Endothelial cell of umbilical vein (primary cell): ENCODE measurements at regions not wholly inside any gene's neighbourhood (a gene's known extent, or its start where the extent isn't known, plus 50 kb on each side); places are given as distances from the start of the nearest gene placed in this dataset.

Experiments used
- BruUV-seq: library from RNA; stranded (reverse); fragments of 400-500 nt; replicated peaks from 2 replicates; lab custom pipeline; 2021; lab: Mats Ljungman, UMichigan
- CTCF ChIA-PET: fragments of 300-600, 350-600 bp; sonication (Branson Sonifier 250); formaldehyde crosslinking; loops from one replicate; lab custom pipeline; 2021; ENCODE audit warnings: antibody characterized with exemption, inconsistent platforms; lab: Charles Lee
- POLR2A ChIA-PET: fragments of 300-600, 350-600 bp; sonication (Branson Sonifier 250); formaldehyde crosslinking; loops from one replicate; lab custom pipeline; 2021; ENCODE audit warnings: antibody characterized with exemption, inconsistent platforms; lab: Charles Lee
- DNase-seq: peaks from one replicate; pipeline ENCODE4 v3.0.0-alpha.2; 2011; ENCODE audit warnings: low read depth, low spot score
- FAIRE-seq: peaks from 2 replicates; lab custom pipeline; 2011; peaks lifted over from hg19 to GRCh38; lab: Jason Lieb, UNC
- H2AFZ ChIP-seq: 2 replicates; pipeline ENCODE4 v1.6.0; 2012; ENCODE audit warnings: low read depth, low read length, control low read depth, inconsistent platforms
- H3K27ac ChIP-seq: 2 replicates; pipeline ENCODE4 v1.5.1; 2011; ENCODE audit warnings: low read depth, mild to moderate bottlenecking, control low read depth, low read length, moderate library complexity; ENCODE audit not compliant: insufficient read depth
- H3K27me3 ChIP-seq, 2 experiments: 2 replicates each; pipeline versions ENCODE4 v1.6.0 to v1.6.1; 2011; ENCODE audit warnings: low read length in 2 of 2, mixed read lengths in 1 of 2; ENCODE audit not compliant: control insufficient read depth in 2 of 2, insufficient read depth in 2 of 2
- H3K36me3 ChIP-seq, 2 experiments: 2 replicates in 1 of 2; 3 replicates in 1 of 2; pipeline ENCODE4 v1.5.1; 2011; ENCODE audit warnings: low read length in 2 of 2, mild to moderate bottlenecking in 1 of 2, moderate library complexity in 1 of 2; ENCODE audit not compliant: control insufficient read depth in 2 of 2, insufficient read depth in 2 of 2; ENCODE audit errors: extremely low read depth in 1 of 2
- H3K4me1 ChIP-seq: 3 replicates; pipeline ENCODE4 v1.5.1; 2011; ENCODE audit warnings: mild to moderate bottlenecking, low read length; ENCODE audit not compliant: control insufficient read depth, insufficient read depth; ENCODE audit errors: extremely low read depth
- H3K4me2 ChIP-seq: 2 replicates; pipeline ENCODE4 v1.6.1; 2011; ENCODE audit warnings: low read length, control low read depth, mixed read lengths; ENCODE audit not compliant: insufficient read depth
- H3K4me3 ChIP-seq, 3 experiments: fragments of 200-600 bp in 1 of 3; sonication (generic), shearing (Covaris generic) in 1 of 3; replicated peaks in 1 of 3; 2 replicates each; pipeline ENCODE4 v1.5.1; 2011 to 2016; ENCODE audit warnings: control low read depth in 3 of 3, low read length in 3 of 3, mild to moderate bottlenecking in 2 of 3, inconsistent platforms in 1 of 3, low read depth in 1 of 3, moderate library complexity in 1 of 3; ENCODE audit not compliant: insufficient read depth in 1 of 3
- H3K79me2 ChIP-seq: 2 replicates; pipeline ENCODE4 v1.6.0; 2012; ENCODE audit warnings: low read length, inconsistent platforms; ENCODE audit not compliant: control insufficient read depth, insufficient read depth
- H3K9ac ChIP-seq: replicated peaks from 2 replicates; pipeline ENCODE3; 2011; ENCODE audit warnings: low read length, control low read depth; ENCODE audit not compliant: insufficient read depth; ENCODE audit errors: extremely low read depth
- H3K9me1 ChIP-seq: replicated peaks from 3 replicates; pipeline ENCODE4 v1.6.0; 2011; ENCODE audit warnings: mild to moderate bottlenecking, low read length; ENCODE audit not compliant: control insufficient read depth, insufficient read depth; ENCODE audit errors: extremely low read depth
- H3K9me3 ChIP-seq: replicated peaks from 2 replicates; pipeline ENCODE4 v1.5.1; 2012; ENCODE audit warnings: low read length, inconsistent platforms; ENCODE audit not compliant: control insufficient read depth, insufficient read depth
- H4K20me1 ChIP-seq: replicated peaks from 2 replicates; pipeline ENCODE3; 2011; ENCODE audit warnings: mild to moderate bottlenecking, low read length; ENCODE audit not compliant: control insufficient read depth, insufficient read depth; ENCODE audit errors: extremely low read depth
- EZH2 ChIP-seq: IDR thresholded peaks from 2 replicates; pipeline ENCODE4 v1.6.1; 2012; ENCODE audit warnings: borderline replicate concordance, low read depth, mild to moderate bottlenecking, moderate library complexity, low read length, inconsistent platforms; ENCODE audit not compliant: severe bottlenecking
- FOS ChIP-seq: IDR thresholded peaks from 2 replicates; pipeline ENCODE4 v1.6.1; 2011; ENCODE audit warnings: mild to moderate bottlenecking, low read length, moderate library complexity, borderline replicate concordance; ENCODE audit not compliant: insufficient read depth
- GATA2 ChIP-seq: IDR thresholded peaks from 2 replicates; pipeline ENCODE4 v1.7.0; 2011; ENCODE audit warnings: low read depth, mild to moderate bottlenecking, moderate library complexity, mixed read lengths, low read length; ENCODE audit not compliant: insufficient read length, insufficient read depth
- JUN ChIP-seq: IDR thresholded peaks from 2 replicates; pipeline ENCODE4 v1.6.1; 2011; ENCODE audit warnings: borderline replicate concordance, low read depth; ENCODE audit not compliant: insufficient read length, insufficient read depth
- MYC ChIP-seq: IDR thresholded peaks from one replicate; pipeline ENCODE4 v1.6.1; 2011; ENCODE audit warnings: mild to moderate bottlenecking, low read depth, low read length
- POLR2A ChIP-seq: IDR thresholded peaks from 2 replicates; pipeline ENCODE4 v1.6.1; 2012; ENCODE audit warnings: low read depth, mild to moderate bottlenecking, control low read depth, low read length
- POLR2AphosphoS5 ChIP-seq: IDR thresholded peaks from 2 replicates; pipeline ENCODE4 v1.6.1; 2012; ENCODE audit warnings: low read depth, mild to moderate bottlenecking, control low read depth, low read length, moderate library complexity; ENCODE audit not compliant: insufficient read depth
- dilution Hi-C: fragments of 300-500 bp; cut with MboI; formaldehyde crosslinking; loops from one replicate; pipeline ENCODE4 v1.15.0; 2019; ENCODE audit warnings: low sequenced_read_pairs; ENCODE audit not compliant: extremely low pct_ligation_motif_present
- intact Hi-C: fragments of 100-400 bp; cut with micrococcal nuclease; formaldehyde crosslinking; loops from one replicate; pipeline ENCODE4 v1.10.0; 2022
- TF ChIP-seq, protein P1 (sequence below), 2 donors: IDR thresholded peaks; 1 replicate in 1 of 2; 2 replicates in 1 of 2; pipeline ENCODE4 v1.5.1; 2011; ENCODE audit warnings: low read length in 2 of 2, mild to moderate bottlenecking in 2 of 2, moderate library complexity in 2 of 2, control low read depth in 1 of 2, inconsistent platforms in 1 of 2, low read depth in 1 of 2; ENCODE audit not compliant: insufficient read depth in 1 of 2; ENCODE audit errors: extremely low read depth in 1 of 2
- TF ChIP-seq, protein P2 (sequence below): IDR thresholded peaks from 2 replicates; pipeline ENCODE4 v1.6.1; 2011; ENCODE audit not compliant: insufficient read depth, insufficient read length

DNA sequence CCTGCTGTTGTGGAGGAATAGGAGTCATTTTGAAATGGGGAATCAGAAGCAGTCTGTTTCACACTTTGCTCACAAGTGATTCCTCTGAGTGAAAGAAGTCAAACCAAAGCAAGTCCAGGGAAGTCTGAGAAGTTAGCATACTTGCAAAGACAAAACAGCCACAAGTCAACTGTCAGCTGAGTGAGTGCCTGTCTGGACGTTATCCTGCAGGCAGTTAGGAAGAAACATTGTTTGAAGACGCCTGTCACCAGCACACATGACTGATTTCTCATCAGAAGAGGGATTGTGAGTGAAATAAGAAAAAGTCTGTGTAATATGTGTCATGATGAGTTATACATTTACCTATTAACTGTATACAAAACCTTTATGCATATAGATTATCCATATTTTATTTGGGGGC is 153.5 kb downstream of the KCNRG start:
- H3K4me2 ChIP-seq, result no peak overlapping the region
- no peaks in the 10 kb centered on the region for H3K36me3 ChIP-seq
- no peaks in the 10 kb centered on the region for H3K79me2 ChIP-seq
- intact Hi-C loops (no loop called here), dilution Hi-C loops (no loop called here)
- CTCF ChIA-PET, result interaction anchor here (0.8 to 3.3 kb wide), 6 partner anchors 172 to 743 kb away, joined by 3 to 14 read pairs (median 4); partner anchors contain the start of gene TRIM13
- FAIRE-seq (no peak), DNase-seq (no peak)
- no TSS peak for BruUV-seq
- no peaks in the 10 kb centered on the region for H3K9me3 ChIP-seq
- no peaks in the 10 kb centered on the region for H3K27me3 ChIP-seq
- H3K4me1 ChIP-seq, result no peaks in the 10 kb centered on the region
- POLR2A ChIA-PET, result interaction anchor here (0.7 kb wide), 1 partner anchor 218 kb away, joined by 8 read pairs; no protein-coding TSS in a partner anchor
- H3K9ac ChIP-seq, result no peak overlapping the region
- no peak overlapping the region for H2AFZ ChIP-seq
- H3K4me3 ChIP-seq, result no peak overlapping the region
- H3K9me1 ChIP-seq, result no peaks in the 10 kb centered on the region
- TF ChIP-seq GATA2 (no peak), EZH2 (no peak), JUN (no peak), FOS (no peak), MYC (no peak), POLR2A (no peak), POLR2AphosphoS5 (no peak)
- TF ChIP-seq, protein P1, sequence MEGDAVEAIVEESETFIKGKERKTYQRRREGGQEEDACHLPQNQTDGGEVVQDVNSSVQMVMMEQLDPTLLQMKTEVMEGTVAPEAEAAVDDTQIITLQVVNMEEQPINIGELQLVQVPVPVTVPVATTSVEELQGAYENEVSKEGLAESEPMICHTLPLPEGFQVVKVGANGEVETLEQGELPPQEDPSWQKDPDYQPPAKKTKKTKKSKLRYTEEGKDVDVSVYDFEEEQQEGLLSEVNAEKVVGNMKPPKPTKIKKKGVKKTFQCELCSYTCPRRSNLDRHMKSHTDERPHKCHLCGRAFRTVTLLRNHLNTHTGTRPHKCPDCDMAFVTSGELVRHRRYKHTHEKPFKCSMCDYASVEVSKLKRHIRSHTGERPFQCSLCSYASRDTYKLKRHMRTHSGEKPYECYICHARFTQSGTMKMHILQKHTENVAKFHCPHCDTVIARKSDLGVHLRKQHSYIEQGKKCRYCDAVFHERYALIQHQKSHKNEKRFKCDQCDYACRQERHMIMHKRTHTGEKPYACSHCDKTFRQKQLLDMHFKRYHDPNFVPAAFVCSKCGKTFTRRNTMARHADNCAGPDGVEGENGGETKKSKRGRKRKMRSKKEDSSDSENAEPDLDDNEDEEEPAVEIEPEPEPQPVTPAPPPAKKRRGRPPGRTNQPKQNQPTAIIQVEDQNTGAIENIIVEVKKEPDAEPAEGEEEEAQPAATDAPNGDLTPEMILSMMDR (IDR thresholded peaks at IDR 0.05; ENCODE audit: extremely low read depth in 1 of 2, insufficient read depth in 1 of 2, low read depth in 1 of 2, low read length in 2 of 2), result no peak
- TF ChIP-seq, protein P2, sequence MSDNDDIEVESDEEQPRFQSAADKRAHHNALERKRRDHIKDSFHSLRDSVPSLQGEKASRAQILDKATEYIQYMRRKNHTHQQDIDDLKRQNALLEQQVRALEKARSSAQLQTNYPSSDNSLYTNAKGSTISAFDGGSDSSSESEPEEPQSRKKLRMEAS, result no peak
- H4K20me1 ChIP-seq, result no peaks in the 10 kb centered on the region
- no peak overlapping the region for H3K27ac ChIP-seq
